GM12878 (cell line): ENCODE measurements at regions not wholly inside any gene's neighbourhood (a gene's known extent, or its start where the extent isn't known, plus 50 kb on each side); places are given as distances from the start of the nearest gene placed in this dataset.

ENCODE experiments used
- CHD4 ChIP-seq: fragments of 200-600 bp; sonication (generic); IDR thresholded peaks from 2 replicates; pipeline ENCODE4 v1.6.1; 2016; ENCODE audit warnings: mild to moderate bottlenecking
- CTCF ChIP-seq, 3 experiments: IDR thresholded peaks in 2 of 3; conservative IDR thresholded peaks in 1 of 3; 2 replicates each; pipeline ENCODE4 v1.5.1; 2011; ENCODE audit warnings: low read depth in 3 of 3, low read length in 3 of 3, mild to moderate bottlenecking in 3 of 3, control low read depth in 2 of 3, moderate library complexity in 2 of 3, inconsistent platforms in 1 of 3, mixed read lengths in 1 of 3; ENCODE audit not compliant: control insufficient read depth in 2 of 3, insufficient read depth in 1 of 3; ENCODE audit errors: extremely low read depth in 1 of 3
- RAD51 ChIP-seq: fragments of 450-650 bp; IDR thresholded peaks from 2 replicates; pipeline ENCODE4 v1.6.1; 2016; ENCODE audit warnings: moderate library complexity, mild to moderate bottlenecking, inconsistent platforms

- TF ChIP-seq RAD51: no peak
- no peak for TF ChIP-seq CHD4
- no peak for TF ChIP-seq CTCF (IDR thresholded peaks at IDR 0.05 in 2 of 3, conservative IDR thresholded peaks at IDR 0.05 in 1 of 3; ENCODE audit: control insufficient read depth in 2 of 3, extremely low read depth in 1 of 3, insufficient read depth in 1 of 3, low read depth in 3 of 3, low read length in 3 of 3)
Observed at GRCh38 chr1:209241487-209241886, 342.0 kb upstream of the CAMK1G start.
